ENCODE measurements at regions not wholly inside any gene's neighbourhood (a gene's known extent, or its start where the extent isn't known, plus 50 kb on each side); places are given as distances from the start of the nearest gene placed in this dataset.

GRCh38 chr4:20196476-20196875 is 55.2 kb upstream of the SLIT2 start:
- TF ChIP-seq CTCF (IDR thresholded peaks at IDR 0.05) = no peak
- TF ChIP-seq POLR2A (IDR thresholded peaks at IDR 0.05) = no peak

Data from testis (tissue), 2 donors.